H1 (cell line): ENCODE measurements at regions not wholly inside any gene's neighbourhood (a gene's known extent, or its start where the extent isn't known, plus 50 kb on each side); places are given as distances from the start of the nearest gene placed in this dataset.

Experiments
- CHD7 ChIP-seq: fragments of 300-600 bp; sonication (generic); IDR thresholded peaks from 2 replicates; pipeline ENCODE4 v1.7.1; 2012; ENCODE audit warnings: low read length, moderate library complexity, mild to moderate bottlenecking, inconsistent platforms; ENCODE audit not compliant: insufficient replicate concordance
- FOSL1 ChIP-seq: IDR thresholded peaks from 2 replicates; pipeline ENCODE4 v1.6.1; 2011; ENCODE audit warnings: mild to moderate bottlenecking, low read depth, low read length, moderate library complexity; ENCODE audit not compliant: insufficient read depth
- KDM4A ChIP-seq: IDR thresholded peaks from one replicate; pipeline ENCODE4 v1.7.1; 2012; ENCODE audit warnings: low read depth, mild to moderate bottlenecking, moderate library complexity, low read length, inconsistent platforms; ENCODE audit not compliant: severe bottlenecking
- MAFK ChIP-seq: IDR thresholded peaks from 2 replicates; pipeline ENCODE4 v1.6.1; 2012; ENCODE audit warnings: low read depth, mild to moderate bottlenecking, improper control_type of control experiment, low read length
- RXRA ChIP-seq: IDR thresholded peaks from 2 replicates; pipeline ENCODE4 v1.6.1; 2011; ENCODE audit warnings: low read depth, mild to moderate bottlenecking, low read length, moderate library complexity; ENCODE audit not compliant: insufficient read depth
- SUZ12 ChIP-seq: fragments of 200-600 bp; sonication (generic); IDR thresholded peaks from 2 replicates; pipeline ENCODE4 v1.6.1; 2012; ENCODE audit warnings: mild to moderate bottlenecking, inconsistent platforms, low read length, moderate library complexity, mixed read lengths
- YY1 ChIP-seq: IDR thresholded peaks from 2 replicates; pipeline ENCODE4 v1.6.1; 2011; ENCODE audit warnings: low read depth, mild to moderate bottlenecking, low read length
- TF ChIP-seq, protein P1 (sequence below): IDR thresholded peaks from 2 replicates; pipeline ENCODE4 v1.6.1; 2012; ENCODE audit warnings: inconsistent platforms

- TF ChIP-seq CHD7: no peak
- TF ChIP-seq FOSL1: no peak
- TF ChIP-seq YY1: no peak
- no peak for TF ChIP-seq MAFK
- no peak for TF ChIP-seq SUZ12
- TF ChIP-seq KDM4A: no peak
- TF ChIP-seq, protein P1, sequence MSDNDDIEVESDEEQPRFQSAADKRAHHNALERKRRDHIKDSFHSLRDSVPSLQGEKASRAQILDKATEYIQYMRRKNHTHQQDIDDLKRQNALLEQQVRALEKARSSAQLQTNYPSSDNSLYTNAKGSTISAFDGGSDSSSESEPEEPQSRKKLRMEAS: no peak
- no peak for TF ChIP-seq RXRA
Measured at GRCh38 chr11:14593671-14594070, 49.9 kb upstream of the PDE3B start (continued).
